GDM1 (cell line): ENCODE measurements at regions not wholly inside any gene's neighbourhood (a gene's known extent, or its start where the extent isn't known, plus 50 kb on each side); places are given as distances from the start of the nearest gene placed in this dataset.

Experiments
- DNase-seq: peaks from one replicate; lab custom pipeline; 2025; lab: John Stamatoyannopoulos, UW

- no peak for DNase-seq
Measured at GRCh38 chr15:26182441-26182840, 319.3 kb upstream of the ATP10A start.

- no peak for DNase-seq
Measured at GRCh38 chr15:26179906-26180305, 316.8 kb upstream of the ATP10A start.

- DNase-seq, result no peak
Measured at GRCh38 chr15:26178640-26179220, 315.6 kb upstream of the ATP10A start.

- DNase-seq, result no peak
Measured at GRCh38 chr15:26177816-26178215, 314.7 kb upstream of the ATP10A start.

GRCh38 chr15:26176831-26177230 is 313.7 kb upstream of the ATP10A start:
- no peak for DNase-seq

GRCh38 chr15:26171266-26171665 is 308.1 kb upstream of the ATP10A start:
- no peak for DNase-seq

- DNase-seq, result no peak
Measured at GRCh38 chr15:26166429-26166828, 303.3 kb upstream of the ATP10A start.

- no peak for DNase-seq
Measured at GRCh38 chr15:26165546-26165945, 302.4 kb upstream of the ATP10A start.

GRCh38 chr15:26160343-26160742 is 297.2 kb upstream of the ATP10A start:
- DNase-seq, result no peak

- DNase-seq, result no peak
Measured at GRCh38 chr15:26158176-26158575, 295.0 kb upstream of the ATP10A start.

GRCh38 chr15:26157081-26157480 is 294.0 kb upstream of the ATP10A start:
- no peak for DNase-seq

- no peak for DNase-seq
Measured at GRCh38 chr15:26156051-26156450, 292.9 kb upstream of the ATP10A start.

- no peak for DNase-seq
Measured at GRCh38 chr15:26148156-26148860, 285.2 kb upstream of the ATP10A start.

- DNase-seq, result no peak
Measured at GRCh38 chr15:26146202-26146601, 283.1 kb upstream of the ATP10A start.

- DNase-seq, result no peak
Measured at GRCh38 chr15:26145796-26146195, 282.7 kb upstream of the ATP10A start.

GRCh38 chr15:26144836-26145235 is 281.7 kb upstream of the ATP10A start:
- no peak for DNase-seq

- DNase-seq, result no peak
Measured at GRCh38 chr15:26143221-26143620, 280.1 kb upstream of the ATP10A start.

GRCh38 chr15:26134812-26135211 is 271.7 kb upstream of the ATP10A start:
- DNase-seq, result no peak

GRCh38 chr15:26134152-26134551 is 271.0 kb upstream of the ATP10A start:
- no peak for DNase-seq

- DNase-seq, result no peak
Measured at GRCh38 chr15:26132811-26133210, 269.7 kb upstream of the ATP10A start.

- DNase-seq, result no peak
Measured at GRCh38 chr15:26129852-26130251, 266.7 kb upstream of the ATP10A start.

- no peak for DNase-seq
Measured at GRCh38 chr15:26128611-26129140, 265.5 kb upstream of the ATP10A start.

GRCh38 chr15:26126819-26127387 is 263.8 kb upstream of the ATP10A start:
- no peak for DNase-seq
